HG03442 (cell line): ENCODE measurements at regions not wholly inside any gene's neighbourhood (a gene's known extent, or its start where the extent isn't known, plus 50 kb on each side); places are given as distances from the start of the nearest gene placed in this dataset.
"Not testable (repeated sequence)": the region's sequence is repeated elsewhere in the genome, so short reads cannot be mapped to it uniquely, and the experiment has no call there.

Experiments used
- ATAC-seq: cut with Tn5 transposase; IDR thresholded peaks from one replicate; pipeline ENCODE4 v1.9.1; 2021; ENCODE audit warnings: mild to moderate bottlenecking, moderate library complexity; ENCODE audit not compliant: unreplicated experiment

- ATAC-seq: no peak
Observed at GRCh38 chr5:66234241-66234640, 90.1 kb downstream of the SREK1 start.

- no peak for ATAC-seq
Observed at GRCh38 chr5:66238435-66238834, 94.3 kb downstream of the SREK1 start.

- no peak for ATAC-seq
Observed at GRCh38 chr5:66239034-66239433, 94.9 kb downstream of the SREK1 start.

GRCh38 chr5:66241136-66241825, 97.2 kb downstream of the SREK1 start:
- ATAC-seq: no peak

GRCh38 chr5:66242050-66242715, 98.1 kb downstream of the SREK1 start:
- no peak for ATAC-seq

- ATAC-seq: no peak
Observed at GRCh38 chr5:66246608-66247007, 102.5 kb downstream of the SREK1 start.

- no peak for ATAC-seq
Observed at GRCh38 chr5:66247176-66247960, 103.3 kb downstream of the SREK1 start.

GRCh38 chr5:66248874-66249273, 104.8 kb downstream of the SREK1 start:
- no peak for ATAC-seq

- ATAC-seq: no peak
Observed at GRCh38 chr5:66249920-66250319, 105.8 kb downstream of the SREK1 start.

- ATAC-seq: no peak
Observed at GRCh38 chr5:66252849-66253248, 108.7 kb downstream of the SREK1 start.

GRCh38 chr5:66255714-66256113, 111.6 kb downstream of the SREK1 start:
- no peak for ATAC-seq

- ATAC-seq: no peak
Observed at GRCh38 chr5:66273121-66273520, 129.0 kb downstream of the SREK1 start.

GRCh38 chr5:66276986-66277385, 132.9 kb downstream of the SREK1 start:
- no peak for ATAC-seq

- no peak for ATAC-seq
Observed at GRCh38 chr5:66277981-66278380, 133.9 kb downstream of the SREK1 start.

GRCh38 chr5:66281294-66281693, 137.2 kb downstream of the SREK1 start:
- no peak for ATAC-seq

GRCh38 chr5:66284588-66285342, 140.7 kb downstream of the SREK1 start:
- no peak for ATAC-seq

GRCh38 chr5:66285343-66285922, 141.3 kb downstream of the SREK1 start:
- no peak for ATAC-seq

GRCh38 chr5:66291771-66292170, 147.7 kb downstream of the SREK1 start:
- ATAC-seq: no peak

- not testable (repeated sequence) for ATAC-seq
Observed at GRCh38 chr5:66293851-66294250, 149.8 kb downstream of the SREK1 start.

GRCh38 chr5:66299463-66299862, 155.4 kb downstream of the SREK1 start:
- no peak for ATAC-seq

- ATAC-seq: no peak
Observed at GRCh38 chr5:66302344-66302743, 158.2 kb downstream of the SREK1 start.
